Neural crest cell (in vitro differentiated cells): ENCODE measurements at regions not wholly inside any gene's neighbourhood (a gene's known extent, or its start where the extent isn't known, plus 50 kb on each side); places are given as distances from the start of the nearest gene placed in this dataset.

Experiments
- DNase-seq: peaks from one replicate; pipeline ENCODE4 v3.0.0; 2021; ENCODE audit warnings: low read depth, mixed read lengths, low spot score
- H3K27ac Mint-ChIP-seq: one replicate; pipeline ENCODE4 v1.8.0; 2021; ENCODE audit warnings: mild to moderate bottlenecking, mixed read lengths; ENCODE audit not compliant: unreplicated experiment
- H3K27me3 Mint-ChIP-seq: 2 replicates; pipeline ENCODE4 v1.8.0; 2021; ENCODE audit warnings: low read depth, mild to moderate bottlenecking, mixed read lengths
- H3K36me3 Mint-ChIP-seq: 2 replicates; pipeline ENCODE4 v1.8.0; 2021; ENCODE audit warnings: low read depth, mild to moderate bottlenecking, mixed read lengths
- H3K4me1 Mint-ChIP-seq: 2 replicates; pipeline ENCODE4 v1.8.0; 2021; ENCODE audit warnings: mixed read lengths
- H3K4me3 Mint-ChIP-seq: one replicate; pipeline ENCODE4 v1.8.0; 2021; ENCODE audit warnings: mild to moderate bottlenecking, mixed read lengths
- H3K9me3 Mint-ChIP-seq: 2 replicates; pipeline ENCODE4 v1.8.0; 2021; ENCODE audit warnings: mixed read lengths
- TF ChIP-seq, protein P1 (sequence below): fragments of 200-600 bp; sonication (generic); conservative IDR thresholded peaks from 2 replicates; pipeline ENCODE4 v1.5.0; 2021; ENCODE audit warnings: antibody characterized with exemption, mild to moderate bottlenecking

DNA sequence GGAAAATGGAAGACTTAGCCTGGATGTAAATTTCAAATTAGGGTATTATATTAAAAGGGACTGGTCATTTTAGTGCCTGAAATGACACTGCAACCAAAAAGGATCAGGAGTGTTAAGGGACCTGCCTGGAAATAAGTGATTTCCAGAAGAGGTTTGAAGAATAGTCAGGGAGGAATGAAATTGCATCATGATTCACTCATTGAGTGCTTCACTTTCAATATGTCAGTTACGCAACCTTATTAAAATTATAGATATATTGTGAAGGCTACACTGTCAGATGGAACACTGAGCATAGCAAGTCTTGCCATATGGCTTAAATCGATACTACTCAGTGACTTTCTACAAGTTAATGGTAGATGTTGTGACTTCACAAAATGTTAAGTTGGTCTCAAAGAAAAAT, 275.2 kb upstream of the DPYD start:
- Mint-ChIP-seq H3K27ac (no peak overlapping the region), H3K4me3 (no peak overlapping the region), H3K9me3 (no peaks in the 10 kb centered on the region), H3K36me3 (no peaks in the 10 kb centered on the region), H3K4me1 (no peaks in the 10 kb centered on the region), H3K27me3 (no peaks in the 10 kb centered on the region)
- TF ChIP-seq, protein P1, sequence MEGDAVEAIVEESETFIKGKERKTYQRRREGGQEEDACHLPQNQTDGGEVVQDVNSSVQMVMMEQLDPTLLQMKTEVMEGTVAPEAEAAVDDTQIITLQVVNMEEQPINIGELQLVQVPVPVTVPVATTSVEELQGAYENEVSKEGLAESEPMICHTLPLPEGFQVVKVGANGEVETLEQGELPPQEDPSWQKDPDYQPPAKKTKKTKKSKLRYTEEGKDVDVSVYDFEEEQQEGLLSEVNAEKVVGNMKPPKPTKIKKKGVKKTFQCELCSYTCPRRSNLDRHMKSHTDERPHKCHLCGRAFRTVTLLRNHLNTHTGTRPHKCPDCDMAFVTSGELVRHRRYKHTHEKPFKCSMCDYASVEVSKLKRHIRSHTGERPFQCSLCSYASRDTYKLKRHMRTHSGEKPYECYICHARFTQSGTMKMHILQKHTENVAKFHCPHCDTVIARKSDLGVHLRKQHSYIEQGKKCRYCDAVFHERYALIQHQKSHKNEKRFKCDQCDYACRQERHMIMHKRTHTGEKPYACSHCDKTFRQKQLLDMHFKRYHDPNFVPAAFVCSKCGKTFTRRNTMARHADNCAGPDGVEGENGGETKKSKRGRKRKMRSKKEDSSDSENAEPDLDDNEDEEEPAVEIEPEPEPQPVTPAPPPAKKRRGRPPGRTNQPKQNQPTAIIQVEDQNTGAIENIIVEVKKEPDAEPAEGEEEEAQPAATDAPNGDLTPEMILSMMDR = no peak
- DNase-seq = no peak

DNA sequence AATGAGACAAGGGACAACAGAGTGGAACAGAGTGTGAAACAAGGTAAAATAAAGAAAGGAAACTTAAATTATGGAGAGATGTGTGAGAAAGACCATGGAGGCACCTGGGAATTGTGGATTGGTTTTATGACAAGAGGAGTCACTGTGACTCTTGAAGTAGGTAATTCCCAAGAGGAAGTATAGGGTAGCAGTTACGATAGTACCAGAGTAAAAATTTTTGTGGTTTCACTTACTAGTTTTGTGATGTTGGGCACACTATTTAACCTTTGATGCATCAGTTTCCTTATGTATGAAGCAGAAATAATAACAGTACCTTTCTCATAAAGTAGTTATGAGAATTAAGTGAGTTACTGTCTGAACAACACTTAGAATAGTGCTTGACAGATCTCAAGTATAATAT, 267.9 kb upstream of the DPYD start:
- no peak overlapping the region for H3K4me3 Mint-ChIP-seq
- no peaks in the 10 kb centered on the region for H3K9me3 Mint-ChIP-seq
- no peak for DNase-seq
- H3K4me1 Mint-ChIP-seq = no peaks in the 10 kb centered on the region
- H3K27me3 Mint-ChIP-seq = no peaks in the 10 kb centered on the region
- no peaks in the 10 kb centered on the region for H3K36me3 Mint-ChIP-seq
- TF ChIP-seq, protein P1 = no peak
- no peak overlapping the region for H3K27ac Mint-ChIP-seq

DNA sequence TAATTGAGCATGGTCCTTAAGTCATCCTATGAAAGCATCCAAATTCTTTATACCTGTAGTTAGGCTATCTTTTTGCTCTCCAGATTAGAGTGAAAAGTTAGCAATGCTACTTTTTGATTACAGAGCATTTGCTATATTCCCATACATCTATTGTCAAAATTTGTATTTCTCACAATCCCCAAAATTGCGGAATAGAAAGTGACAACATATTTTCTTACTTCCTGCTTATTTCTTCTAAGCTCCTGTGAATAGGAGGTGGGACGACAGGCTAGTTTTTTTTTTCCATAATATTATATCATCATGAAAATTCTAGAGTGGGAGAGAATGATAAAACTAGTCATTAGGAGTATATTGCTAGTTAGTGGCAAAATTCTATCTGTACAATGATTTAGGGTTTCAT, 264.0 kb upstream of the DPYD start:
- Mint-ChIP-seq H3K27ac (no peak overlapping the region), H3K4me1 (no peaks in the 10 kb centered on the region), H3K9me3 (no peaks in the 10 kb centered on the region), H3K4me3 (no peak overlapping the region), H3K36me3 (no peaks in the 10 kb centered on the region), H3K27me3 (no peaks in the 10 kb centered on the region)
- DNase-seq = no peak
- TF ChIP-seq, protein P1 = no peak

DNA sequence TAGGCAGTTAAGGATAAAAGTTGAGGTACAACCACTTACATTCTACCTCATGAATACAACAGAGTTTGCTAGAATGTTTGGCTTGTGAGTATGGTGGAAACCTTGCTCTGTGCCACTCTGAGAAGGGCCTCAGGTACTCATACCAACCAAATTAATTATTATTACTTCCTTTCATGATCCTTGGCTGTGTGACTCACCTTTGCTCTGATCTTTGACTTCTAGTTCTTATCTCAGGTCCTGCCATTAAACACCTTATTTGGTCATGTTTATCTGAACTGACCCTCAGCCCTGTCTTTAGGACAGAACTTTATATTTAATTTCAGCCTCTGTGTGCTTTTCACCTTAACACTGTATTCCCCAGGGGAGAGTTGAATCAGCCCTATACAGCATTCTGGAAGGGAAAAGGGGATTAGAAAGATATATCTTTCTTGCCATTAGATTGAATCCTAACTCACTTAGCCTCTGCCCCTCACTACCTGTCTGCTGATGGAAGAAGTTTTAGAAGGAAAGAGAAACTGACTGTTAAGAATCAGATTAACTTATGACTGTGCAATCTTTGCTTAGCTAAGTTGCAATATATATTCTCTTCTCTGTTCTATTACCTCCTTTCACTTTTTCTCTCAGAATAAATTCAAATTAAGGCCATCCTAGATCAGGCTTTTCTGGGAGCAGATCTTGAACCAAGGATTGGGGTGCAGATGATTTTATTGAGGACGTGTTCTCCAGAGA, 260.4 kb upstream of the DPYD start:
- Mint-ChIP-seq H3K9me3 (no peaks in the 10 kb centered on the region), H3K27me3 (no peaks in the 10 kb centered on the region), H3K4me3 (no peak overlapping the region), H3K36me3 (no peaks in the 10 kb centered on the region), H3K4me1 (no peaks in the 10 kb centered on the region), H3K27ac (no peak overlapping the region)
- no peak for DNase-seq
- TF ChIP-seq, protein P1 = no peak

DNA sequence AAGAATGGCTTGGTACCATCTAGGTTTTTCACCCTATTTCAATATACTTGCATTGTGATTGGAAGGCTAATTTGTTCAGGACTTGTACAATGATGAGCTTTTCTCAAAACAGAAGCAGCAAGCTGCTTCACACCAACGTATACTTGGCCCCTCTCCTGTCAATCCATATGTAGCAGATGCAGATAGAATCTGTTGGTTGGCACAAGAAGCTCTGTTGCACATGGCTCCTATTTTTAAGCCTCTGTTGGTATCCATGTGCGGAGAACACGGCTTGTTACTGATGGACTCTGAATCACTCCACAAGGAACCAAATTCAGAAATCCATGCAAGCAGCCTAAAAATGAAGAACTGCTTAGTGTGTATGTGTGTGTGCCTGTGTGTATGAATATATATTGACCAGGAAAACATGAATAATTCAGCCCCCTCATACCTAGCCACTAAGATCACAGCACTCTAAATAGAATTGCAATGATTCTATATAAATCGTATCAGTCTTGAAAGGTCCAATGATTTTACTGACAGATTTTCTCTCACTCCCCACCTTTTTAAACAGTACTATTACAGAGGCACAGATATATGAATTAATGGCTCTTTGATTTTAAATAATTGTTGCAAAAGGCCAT, 258.4 kb upstream of the DPYD start:
- no peak for DNase-seq
- TF ChIP-seq, protein P1 = no peak
- H3K27me3 Mint-ChIP-seq = no peaks in the 10 kb centered on the region
- H3K9me3 Mint-ChIP-seq = no peaks in the 10 kb centered on the region
- no peak overlapping the region for H3K27ac Mint-ChIP-seq
- H3K36me3 Mint-ChIP-seq = no peaks in the 10 kb centered on the region
- no peaks in the 10 kb centered on the region for H3K4me1 Mint-ChIP-seq
- H3K4me3 Mint-ChIP-seq = no peak overlapping the region
